Vagina (tissue), 2 donors: ENCODE measurements at regions not wholly inside any gene's neighbourhood (a gene's known extent, or its start where the extent isn't known, plus 50 kb on each side); places are given as distances from the start of the nearest gene placed in this dataset.

ENCODE experiments used
- DNase-seq, 2 donors: peaks; one replicate each; pipeline ENCODE4 v3.0.0-alpha.2; 2017; ENCODE audit errors: extremely low spot score in 2 of 2
- H3K27ac ChIP-seq: fragments of 200-600 bp; sonication (generic); one replicate; pipeline ENCODE4 v1.5.1; 2019
- H3K27me3 ChIP-seq: fragments of 200-600 bp; sonication (generic); one replicate; pipeline ENCODE4 v1.5.1; 2019
- H3K36me3 ChIP-seq, 2 donors: fragments of 200-600 bp; sonication (generic); one replicate each; pipeline ENCODE4 v1.5.1; 2017 to 2019
- H3K4me1 ChIP-seq: fragments of 200-600 bp; sonication (generic); one replicate; pipeline ENCODE4 v1.5.1; 2019
- H3K4me3 ChIP-seq, 2 donors: fragments of 200-600 bp; sonication (generic); 1 replicate in 1 of 2; 2 replicates in 1 of 2; pipeline ENCODE4 v1.5.1; 2016 to 2019
- H3K9me3 ChIP-seq: fragments of 200-600 bp; sonication (generic); one replicate; pipeline ENCODE4 v1.5.1; 2019
- CTCF ChIP-seq, 3 experiments: fragments of 450-650 bp in 2 of 3; fragments of 200-600 bp in 1 of 3; sonication (generic) in 1 of 3; IDR thresholded peaks; one replicate each; pipeline ENCODE4 v1.5.1; 2017 to 2019; ENCODE audit warnings: antibody characterized with exemption in 3 of 3, mild to moderate bottlenecking in 2 of 3, moderate library complexity in 2 of 3
- POLR2A ChIP-seq, 2 donors: fragments of 450-650 bp; IDR thresholded peaks; one replicate each; pipeline ENCODE4 v1.6.1; 2017; ENCODE audit warnings: antibody characterized with exemption in 2 of 2, mild to moderate bottlenecking in 2 of 2, moderate library complexity in 2 of 2
- POLR2AphosphoS5 ChIP-seq, 2 donors: sonication (generic); formaldehyde crosslinking; IDR thresholded peaks; one replicate each; pipeline ENCODE4 v1.9.0; 2017; ENCODE audit warnings: antibody characterized with exemption in 2 of 2, mild to moderate bottlenecking in 2 of 2, low read depth in 1 of 2; ENCODE audit not compliant: insufficient read depth in 1 of 2
- intact Hi-C: fragments of 100-400 bp; cut with DNase I; formaldehyde crosslinking; loops from one replicate; pipeline ENCODE4 v1.15.1; 2023

DNA sequence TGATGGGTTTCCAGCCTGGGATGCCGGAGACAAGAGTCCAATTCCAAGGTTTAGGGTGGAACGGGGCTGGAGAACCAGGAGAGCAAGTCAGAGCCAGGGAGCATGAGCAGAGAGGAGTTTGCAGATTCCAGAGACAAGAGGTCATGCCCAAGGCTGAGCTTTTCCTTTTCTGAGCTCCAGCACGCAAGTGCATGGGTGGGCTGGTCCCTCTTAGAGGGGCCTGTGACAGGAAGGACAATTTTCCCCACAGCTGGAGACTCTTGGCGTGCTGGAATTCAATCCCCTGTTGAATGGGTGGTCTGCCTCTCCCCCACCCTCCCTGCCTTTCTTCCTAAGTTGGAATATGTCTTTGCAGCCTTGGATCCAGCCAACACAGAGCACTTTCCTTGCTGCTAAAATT, 431.9 kb downstream of the BCL11B start:
- no peak for TF ChIP-seq CTCF (IDR thresholded peaks at IDR 0.05)
- TF ChIP-seq POLR2AphosphoS5 (IDR thresholded peaks at IDR 0.05; ENCODE audit: insufficient read depth in 1 of 2, low read depth in 1 of 2), result no peak
- TF ChIP-seq POLR2A (IDR thresholded peaks at IDR 0.05), result no peak
- Histone ChIP-seq H3K27me3 (no peaks in the 10 kb centered on the region), H3K4me3 (no peak overlapping the region), H3K27ac (no peak overlapping the region), H3K36me3 (no peaks in the 10 kb centered on the region), H3K4me1 (no peaks in the 10 kb centered on the region), H3K9me3 (no peaks in the 10 kb centered on the region)
- intact Hi-C loops, result no loop called here
- no peak for DNase-seq

DNA sequence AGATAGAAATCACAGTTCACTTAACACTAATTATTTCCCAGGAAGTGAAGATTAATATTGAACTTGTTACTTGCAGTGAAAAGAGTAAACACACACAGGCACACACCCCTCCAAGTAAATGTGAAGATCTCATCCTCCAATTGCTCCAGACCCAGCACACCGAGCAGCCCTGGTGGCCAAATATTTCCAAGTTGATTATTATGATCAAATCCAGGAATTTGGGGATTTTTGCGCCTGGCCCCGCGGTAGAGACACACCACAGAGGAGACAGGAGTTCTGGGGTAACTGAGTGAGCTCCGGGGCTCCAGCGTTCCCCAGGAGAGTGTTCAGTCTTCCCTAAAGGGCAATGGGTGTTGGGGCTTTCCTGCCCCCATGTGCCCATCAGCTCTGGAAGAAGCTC, 431.5 kb downstream of the BCL11B start:
- Histone ChIP-seq H3K36me3 (no peaks in the 10 kb centered on the region), H3K9me3 (no peaks in the 10 kb centered on the region), H3K4me1 (no peaks in the 10 kb centered on the region), H3K27me3 (no peaks in the 10 kb centered on the region), H3K4me3 (no peak overlapping the region), H3K27ac (no peak overlapping the region)
- DNase-seq, result no peak
- no peak for TF ChIP-seq POLR2AphosphoS5 (IDR thresholded peaks at IDR 0.05; ENCODE audit: insufficient read depth in 1 of 2, low read depth in 1 of 2)
- no peak for TF ChIP-seq CTCF (IDR thresholded peaks at IDR 0.05)
- no peak for TF ChIP-seq POLR2A (IDR thresholded peaks at IDR 0.05)
- intact Hi-C loops, result no loop called here

DNA sequence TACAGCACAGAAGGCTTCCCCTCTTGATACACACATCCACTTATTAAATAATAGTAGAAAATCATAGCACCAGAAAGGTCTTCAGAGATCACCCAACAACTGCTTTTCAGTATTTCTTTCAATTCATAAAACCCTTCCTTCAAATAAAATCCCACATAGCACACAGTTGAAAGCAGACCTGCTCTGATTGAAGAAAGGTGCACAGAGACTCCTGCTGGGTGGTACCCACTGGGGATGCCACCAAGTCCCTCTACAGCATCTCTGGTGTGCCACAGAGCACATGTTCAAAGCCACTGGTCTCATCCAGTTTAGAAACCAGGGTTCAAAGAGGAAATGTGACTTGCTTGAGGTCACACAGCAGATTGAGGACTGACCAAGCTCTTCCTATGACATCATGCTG, 427.5 kb downstream of the BCL11B start:
- H3K27me3 ChIP-seq, result no peaks in the 10 kb centered on the region
- no peak overlapping the region for H3K27ac ChIP-seq
- H3K9me3 ChIP-seq, result no peaks in the 10 kb centered on the region
- TF ChIP-seq POLR2AphosphoS5 (IDR thresholded peaks at IDR 0.05; ENCODE audit: insufficient read depth in 1 of 2, low read depth in 1 of 2) (no peak), POLR2A (IDR thresholded peaks at IDR 0.05) (no peak), CTCF (IDR thresholded peaks at IDR 0.05) (no peak)
- H3K4me3 ChIP-seq, result no peak overlapping the region
- intact Hi-C loops, result no loop called here
- no peak for DNase-seq
- no peaks in the 10 kb centered on the region for H3K4me1 ChIP-seq
- H3K36me3 ChIP-seq, result no peaks in the 10 kb centered on the region

DNA sequence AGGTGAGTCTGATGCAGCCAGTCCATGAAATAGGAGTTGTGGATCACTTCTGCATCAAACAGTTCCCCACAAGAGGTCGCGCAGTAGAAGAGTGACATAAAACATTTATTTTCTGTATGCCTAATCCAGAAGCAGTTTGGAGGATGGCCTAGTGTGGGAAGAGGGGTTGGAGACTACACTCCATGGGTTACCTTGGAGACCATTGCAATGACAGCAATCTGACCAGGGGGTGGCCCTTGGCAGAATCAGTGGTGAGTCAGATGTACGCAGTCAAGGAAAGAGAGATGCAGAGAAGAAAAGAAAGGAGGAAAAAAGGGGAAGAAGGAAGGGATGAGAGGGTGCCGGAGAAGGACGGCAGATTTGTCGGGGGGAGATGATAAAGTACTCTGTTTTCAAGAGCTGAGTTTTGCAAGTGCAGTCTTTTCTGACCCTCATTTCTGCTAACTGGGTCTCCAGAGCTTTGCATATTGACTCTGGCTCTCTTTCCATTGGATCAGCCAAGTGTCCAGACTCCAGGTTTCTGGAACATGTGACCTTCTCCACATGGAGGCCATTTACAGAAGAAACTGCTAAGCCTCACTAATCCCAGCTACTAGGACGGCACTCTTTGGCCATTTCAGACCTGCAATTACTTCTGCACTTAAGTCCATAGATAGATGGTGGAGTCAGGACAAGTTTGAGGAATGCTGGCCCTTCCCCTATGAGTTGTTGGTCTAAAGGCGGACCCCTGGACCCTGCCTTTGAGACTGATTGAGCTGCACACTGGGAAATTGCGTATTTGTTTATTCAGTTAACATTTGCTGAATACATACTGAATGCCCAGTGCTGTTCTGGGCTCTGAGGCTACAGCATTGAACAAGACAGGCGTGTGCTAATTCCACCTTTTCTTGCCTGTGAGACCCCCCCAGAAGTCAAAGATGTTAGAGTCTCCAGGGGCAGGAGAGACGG, 424.2 kb downstream of the BCL11B start:
- TF ChIP-seq POLR2AphosphoS5 (IDR thresholded peaks at IDR 0.05; ENCODE audit: insufficient read depth in 1 of 2, low read depth in 1 of 2), result no peak
- no peak for TF ChIP-seq CTCF (IDR thresholded peaks at IDR 0.05)
- TF ChIP-seq POLR2A (IDR thresholded peaks at IDR 0.05), result no peak

GRCh38 chr14:98853063-98853729, 418.8 kb downstream of the BCL11B start:
- intact Hi-C loops, result no loop called here
- Histone ChIP-seq H3K9me3 (no peaks in the 10 kb centered on the region), H3K27me3 (no peaks in the 10 kb centered on the region), H3K36me3 (no peaks in the 10 kb centered on the region), H3K27ac (no peak overlapping the region), H3K4me3 (no peak overlapping the region), H3K4me1 (no peaks in the 10 kb centered on the region)
- DNase-seq, result no peak
- TF ChIP-seq POLR2A (IDR thresholded peaks at IDR 0.05), result no peak
- no peak for TF ChIP-seq CTCF (IDR thresholded peaks at IDR 0.05)
- no peak for TF ChIP-seq POLR2AphosphoS5 (IDR thresholded peaks at IDR 0.05; ENCODE audit: insufficient read depth in 1 of 2, low read depth in 1 of 2)

More for the DNA sequence above, 424.2 kb downstream of the BCL11B start:
- intact Hi-C loops, result no loop called here
- DNase-seq, result no peak
- H3K4me3 ChIP-seq, result no peak overlapping the region
- no peaks in the 10 kb centered on the region for H3K9me3 ChIP-seq
- no peaks in the 10 kb centered on the region for H3K36me3 ChIP-seq
- H3K27me3 ChIP-seq, result no peaks in the 10 kb centered on the region
- no peaks in the 10 kb centered on the region for H3K4me1 ChIP-seq
- no peak overlapping the region for H3K27ac ChIP-seq
